ENCODE measurements at regions not wholly inside any gene's neighbourhood (a gene's known extent, or its start where the extent isn't known, plus 50 kb on each side); places are given as distances from the start of the nearest gene placed in this dataset.
A peak's percentile ranks its signal among the peaks of the same experiment; 100 is the strongest.

GRCh38 chr20:57025666-57026224, 240.7 kb downstream of the BMP7 start:
- no peak for DNase-seq (ENCODE audit: low read depth)

GRCh38 chr20:57027777-57028176, 238.7 kb downstream of the BMP7 start:
- no peak for DNase-seq (ENCODE audit: low read depth)

GRCh38 chr20:57030611-57031600, 235.5 kb downstream of the BMP7 start:
- DNase-seq (ENCODE audit: low read depth): no peak

GRCh38 chr20:57031867-57032355, 234.5 kb downstream of the BMP7 start:
- DNase-seq (ENCODE audit: low read depth): no peak

GRCh38 chr20:57032847-57033246, 233.6 kb downstream of the BMP7 start:
- no peak for DNase-seq (ENCODE audit: low read depth)

- no peak for DNase-seq (ENCODE audit: low read depth)
These were observed 232.4 kb downstream of the BMP7 start for GRCh38 chr20:57034001-57034400.

- no peak for DNase-seq (ENCODE audit: low read depth)
These were observed 228.8 kb downstream of the BMP7 start for GRCh38 chr20:57037689-57038088.

GRCh38 chr20:57038608-57039440, 227.6 kb downstream of the BMP7 start:
- DNase-seq (ENCODE audit: low read depth): no peak

- no peak for DNase-seq (ENCODE audit: low read depth)
These were observed 226.0 kb downstream of the BMP7 start for GRCh38 chr20:57040466-57040865.

- DNase-seq (ENCODE audit: low read depth): no peak
These were observed 225.5 kb downstream of the BMP7 start for GRCh38 chr20:57040924-57041323.

- no peak for DNase-seq (ENCODE audit: low read depth)
These were observed 223.3 kb downstream of the BMP7 start for GRCh38 chr20:57043091-57043490.

- DNase-seq (ENCODE audit: low read depth): no peak
These were observed 222.7 kb downstream of the BMP7 start for GRCh38 chr20:57043669-57044268.

GRCh38 chr20:57047281-57048026, 219.0 kb downstream of the BMP7 start:
- no peak for DNase-seq (ENCODE audit: low read depth)

GRCh38 chr20:57048027-57048869, 218.2 kb downstream of the BMP7 start:
- peak; percentile 21 for DNase-seq (ENCODE audit: low read depth)

- DNase-seq (ENCODE audit: low read depth): no peak
These were observed 217.1 kb downstream of the BMP7 start for GRCh38 chr20:57049296-57049695.

- DNase-seq (ENCODE audit: low read depth): no peak
These were observed 215.3 kb downstream of the BMP7 start for GRCh38 chr20:57051096-57051495.

- DNase-seq (ENCODE audit: low read depth): no peak
These were observed 213.4 kb downstream of the BMP7 start for GRCh38 chr20:57053067-57053466.

- no peak for DNase-seq (ENCODE audit: low read depth)
These were observed 212.5 kb downstream of the BMP7 start for GRCh38 chr20:57053793-57054552.

GRCh38 chr20:57055345-57055744, 211.1 kb downstream of the BMP7 start:
- no peak for DNase-seq (ENCODE audit: low read depth)

- DNase-seq (ENCODE audit: low read depth): no peak
These were observed 209.8 kb downstream of the BMP7 start for GRCh38 chr20:57056651-57057050.
